GM23338 (cell line): ENCODE measurements at regions not wholly inside any gene's neighbourhood (a gene's known extent, or its start where the extent isn't known, plus 50 kb on each side); places are given as distances from the start of the nearest gene placed in this dataset.

Source experiments
- CREB1 ChIP-seq: fragments of 250-450 bp; sonication (Bioruptor Pico); IDR thresholded peaks from 2 replicates; pipeline ENCODE4 v1.5.0; 2020; ENCODE audit warnings: low read depth, mild to moderate bottlenecking, moderate library complexity
- CTCF ChIP-seq, 2 experiments: fragments of 200-600 bp in 1 of 2; sonication (generic) in 1 of 2; conservative IDR thresholded peaks; 2 replicates each; pipeline versions ENCODE4 v1.5.1 to v1.6.1; 2016 to 2017; ENCODE audit warnings: antibody characterized with exemption in 2 of 2, low read depth in 2 of 2, mild to moderate bottlenecking in 2 of 2, moderate library complexity in 1 of 2
- EZH2 ChIP-seq: fragments of 200-600 bp; sonication (generic); IDR thresholded peaks from one replicate; pipeline ENCODE4 v1.8.0; 2017; ENCODE audit warnings: antibody characterized with exemption, mild to moderate bottlenecking, low read depth; ENCODE audit not compliant: unreplicated experiment
- EZH2phosphoT487 ChIP-seq: fragments of 200-600 bp; sonication (generic); IDR thresholded peaks from one replicate; pipeline ENCODE4 v1.8.1; 2018; ENCODE audit warnings: antibody characterized with exemption; ENCODE audit not compliant: unreplicated experiment
- JUNB ChIP-seq: IDR thresholded peaks from one replicate; pipeline ENCODE4 v1.6.1; 2016; ENCODE audit warnings: antibody characterized with exemption; ENCODE audit not compliant: unreplicated experiment
- POLR2AphosphoS5 ChIP-seq: IDR thresholded peaks from 2 replicates; pipeline ENCODE4 v1.6.1; 2016; ENCODE audit warnings: antibody characterized with exemption, low read depth
- REST ChIP-seq: IDR thresholded peaks from one replicate; pipeline ENCODE4 v1.6.1; 2018; ENCODE audit warnings: antibody characterized with exemption; ENCODE audit not compliant: unreplicated experiment
- ZNF114 ChIP-seq: fragments of 250-450 bp; sonication (Bioruptor Pico); IDR thresholded peaks from 2 replicates; pipeline ENCODE4 v1.5.0; 2020; ENCODE audit warnings: mild to moderate bottlenecking, moderate library complexity
- ZNF331 ChIP-seq: fragments of 250-450 bp; sonication (Bioruptor Pico); IDR thresholded peaks from 2 replicates; pipeline ENCODE4 v1.5.0; 2020; ENCODE audit warnings: low read depth, mild to moderate bottlenecking, moderate library complexity

- TF ChIP-seq CTCF (conservative IDR thresholded peaks at IDR 0.05; ENCODE audit: low read depth in 2 of 2), result no peak
- TF ChIP-seq ZNF331 (CRISPR knock-in tag), result no peak
- no peak for TF ChIP-seq POLR2AphosphoS5
- TF ChIP-seq EZH2, result no peak
- TF ChIP-seq EZH2phosphoT487, result no peak
- TF ChIP-seq JUNB, result no peak
- TF ChIP-seq REST, result no peak
- TF ChIP-seq ZNF114, result no peak
- no peak for TF ChIP-seq CREB1
These were observed 109.3 kb upstream of the MXRA5 start for GRCh38 chrX:3455796-3456195.
